ENCODE measurements at regions not wholly inside any gene's neighbourhood (a gene's known extent, or its start where the extent isn't known, plus 50 kb on each side); places are given as distances from the start of the nearest gene placed in this dataset.

GRCh38 chr5:173438951-173439350 lies 110.7 kb upstream of the STC2 start:
- Mint-ChIP-seq H3K4me1 (ENCODE audit: low read depth, unreplicated experiment) (no peaks in the 10 kb centered on the region), H3K9me3 (ENCODE audit: unreplicated experiment) (no peaks in the 10 kb centered on the region), H3K4me3 (ENCODE audit: unreplicated experiment) (no peak overlapping the region), H3K36me3 (ENCODE audit: insufficient read depth, unreplicated experiment) (no peaks in the 10 kb centered on the region), H3K27me3 (ENCODE audit: insufficient read depth, unreplicated experiment) (peaks cover 7% of the 10 kb centered on the region), H3K27ac (ENCODE audit: unreplicated experiment) (no peak overlapping the region)
- BruUV-seq (replicated peaks), result no TSS peak
- intact Hi-C loops (cut with micrococcal nuclease; ENCODE audit: unreplicated experiment), result no loop called here
- Histone ChIP-seq H3K4me3 (ENCODE audit: low read depth, low read length) (no peak overlapping the region), H3K27me3 (replicated peaks; ENCODE audit: control insufficient read depth, insufficient read depth, low read length) (no peaks in the 10 kb centered on the region), H3K36me3 (ENCODE audit: control insufficient read depth, insufficient read depth, low read length) (no peaks in the 10 kb centered on the region), H3K9me3 (no peaks in the 10 kb centered on the region), H3K4me1 (no peaks in the 10 kb centered on the region)
- no peak for DNase-seq
- CTCF ChIA-PET, result no interaction called here
- POLR2A ChIA-PET, result no interaction called here
- TF ChIP-seq CTCF (IDR thresholded peaks at IDR 0.05; ENCODE audit: insufficient read depth in 1 of 2, low read depth in 1 of 2, low read length in 1 of 2, severe bottlenecking in 1 of 2, unreplicated experiment in 1 of 2), result no peak

GRCh38 chr5:173435447-173435846 lies 107.2 kb upstream of the STC2 start:
- DNase-seq, result no peak
- no peaks in the 10 kb centered on the region for H3K36me3 Mint-ChIP-seq (ENCODE audit: insufficient read depth, unreplicated experiment)
- no peak overlapping the region for H3K4me3 Mint-ChIP-seq (ENCODE audit: unreplicated experiment)
- CTCF ChIA-PET, result no interaction called here
- Histone ChIP-seq H3K4me1 (no peaks in the 10 kb centered on the region), H3K36me3 (ENCODE audit: control insufficient read depth, insufficient read depth, low read length) (no peaks in the 10 kb centered on the region), H3K9me3 (no peaks in the 10 kb centered on the region), H3K4me3 (ENCODE audit: low read depth, low read length) (no peak overlapping the region), H3K27me3 (replicated peaks; ENCODE audit: control insufficient read depth, insufficient read depth, low read length) (no peaks in the 10 kb centered on the region)
- POLR2A ChIA-PET, result no interaction called here
- H3K4me1 Mint-ChIP-seq (ENCODE audit: low read depth, unreplicated experiment), result no peaks in the 10 kb centered on the region
- peaks cover 4% of the 10 kb centered on the region for H3K27me3 Mint-ChIP-seq (ENCODE audit: insufficient read depth, unreplicated experiment)
- H3K9me3 Mint-ChIP-seq (ENCODE audit: unreplicated experiment), result no peaks in the 10 kb centered on the region
- no peak for TF ChIP-seq CTCF (IDR thresholded peaks at IDR 0.05; ENCODE audit: insufficient read depth in 1 of 2, low read depth in 1 of 2, low read length in 1 of 2, severe bottlenecking in 1 of 2, unreplicated experiment in 1 of 2)
- no peak overlapping the region for H3K27ac Mint-ChIP-seq (ENCODE audit: unreplicated experiment)
- intact Hi-C loops (cut with micrococcal nuclease; ENCODE audit: unreplicated experiment), result no loop called here
- BruUV-seq (replicated peaks), result no TSS peak

- H3K36me3 Mint-ChIP-seq (ENCODE audit: insufficient read depth, unreplicated experiment), result no peaks in the 10 kb centered on the region
- Histone ChIP-seq H3K27me3 (replicated peaks; ENCODE audit: control insufficient read depth, insufficient read depth, low read length) (no peaks in the 10 kb centered on the region), H3K4me3 (ENCODE audit: low read depth, low read length) (no peak overlapping the region), H3K4me1 (no peaks in the 10 kb centered on the region), H3K36me3 (ENCODE audit: control insufficient read depth, insufficient read depth, low read length) (no peaks in the 10 kb centered on the region), H3K9me3 (no peaks in the 10 kb centered on the region)
- TF ChIP-seq CTCF (IDR thresholded peaks at IDR 0.05; ENCODE audit: insufficient read depth in 1 of 2, low read depth in 1 of 2, low read length in 1 of 2, severe bottlenecking in 1 of 2, unreplicated experiment in 1 of 2), result no peak
- H3K9me3 Mint-ChIP-seq (ENCODE audit: unreplicated experiment), result no peaks in the 10 kb centered on the region
- DNase-seq, result no peak
- intact Hi-C loops (cut with micrococcal nuclease; ENCODE audit: unreplicated experiment), result no loop called here
- ChIA-PET POLR2A (no interaction called here), CTCF (no interaction called here)
- no peaks in the 10 kb centered on the region for H3K4me1 Mint-ChIP-seq (ENCODE audit: low read depth, unreplicated experiment)
- no peak overlapping the region for H3K4me3 Mint-ChIP-seq (ENCODE audit: unreplicated experiment)
- H3K27ac Mint-ChIP-seq (ENCODE audit: unreplicated experiment), result no peak overlapping the region
- H3K27me3 Mint-ChIP-seq (ENCODE audit: insufficient read depth, unreplicated experiment), result peaks cover 4% of the 10 kb centered on the region
- BruUV-seq (replicated peaks), result no TSS peak
Measured at GRCh38 chr5:173434270-173434669, 106.1 kb upstream of the STC2 start.

Measured in Caco-2 (cell line).